IMR-90 (cell line): ENCODE measurements at regions not wholly inside any gene's neighbourhood (a gene's known extent, or its start where the extent isn't known, plus 50 kb on each side); places are given as distances from the start of the nearest gene placed in this dataset.

Experiments used
- ATAC-seq: fragments of 200-7000 bp; cut with Tn5 transposase; 2 replicates; pipeline ENCODE4 v1.9.1; 2020; ENCODE audit warnings: low read depth, mild to moderate bottlenecking, moderate library complexity
- BruUV-seq: library from RNA; stranded (reverse); fragments of 400-500 nt; replicated peaks from 2 replicates; lab custom pipeline; 2021; lab: Mats Ljungman, UMichigan
- CTCF ChIA-PET: fragments of 300-600 bp; formaldehyde crosslinking; extraction: SDS; loops from one replicate; lab custom pipeline; 2021; ENCODE audit warnings: antibody characterized with exemption; lab: Yijun Ruan, JAX
- POLR2A ChIA-PET: fragments of 300-600 bp; sonication (Branson Sonifier 250); formaldehyde crosslinking; loops from one replicate; lab custom pipeline; 2022; ENCODE audit warnings: antibody characterized with exemption; ENCODE audit not compliant: unreplicated experiment; lab: Charles Lee
- DNase-seq: peaks from one replicate; pipeline ENCODE4 v3.0.0; 2013
- H2AFZ ChIP-seq: replicated peaks from 2 replicates; pipeline ENCODE3; 2013; ENCODE audit warnings: low read length, mild to moderate bottlenecking; ENCODE audit not compliant: poor library complexity
- H2AK5ac ChIP-seq: 2 replicates; pipeline ENCODE4 v1.6.1; 2013; ENCODE audit warnings: low read depth, low read length, inconsistent platforms
- H2AK9ac ChIP-seq: replicated peaks from 2 replicates; pipeline ENCODE3; 2013; ENCODE audit warnings: mild to moderate bottlenecking, low read depth, low read length, moderate library complexity; ENCODE audit not compliant: poor library complexity
- H2BK120ac ChIP-seq: 2 replicates; pipeline ENCODE4 v1.6.1; 2013; ENCODE audit warnings: low read depth, low read length, inconsistent platforms
- H2BK15ac ChIP-seq: 3 replicates; pipeline ENCODE4 v1.6.1; 2013; ENCODE audit warnings: low read depth, low read length, inconsistent platforms
- H2BK20ac ChIP-seq: 2 replicates; pipeline ENCODE4 v1.6.1; 2013; ENCODE audit warnings: low read depth, mild to moderate bottlenecking, inconsistent platforms, low read length, moderate library complexity
- H2BK5ac ChIP-seq: 2 replicates; pipeline ENCODE4 v1.6.1; 2013; ENCODE audit warnings: mild to moderate bottlenecking, low read depth, low read length, inconsistent platforms; ENCODE audit not compliant: poor library complexity, severe bottlenecking
- H3K14ac ChIP-seq: replicated peaks from 2 replicates; pipeline ENCODE4 v1.6.1; 2013; ENCODE audit warnings: low read depth, low read length, inconsistent platforms
- H3K18ac ChIP-seq: 2 replicates; pipeline ENCODE4 v1.6.1; 2013; ENCODE audit warnings: low read depth, low read length, control low read depth
- H3K23ac ChIP-seq: 2 replicates; pipeline ENCODE4 v1.6.1; 2013; ENCODE audit warnings: low read depth, low read length, inconsistent platforms
- H3K27ac ChIP-seq: 2 replicates; pipeline ENCODE4 v1.5.1; 2013; ENCODE audit warnings: mild to moderate bottlenecking, control low read depth, low read length; ENCODE audit not compliant: insufficient read depth
- H3K27me3 ChIP-seq: 2 replicates; pipeline ENCODE4 v1.6.1; 2013; ENCODE audit warnings: low read length; ENCODE audit not compliant: control insufficient read depth, insufficient read depth
- H3K36me3 ChIP-seq: 2 replicates; pipeline ENCODE4 v1.6.1; 2013; ENCODE audit warnings: low read length, mixed read lengths; ENCODE audit not compliant: control insufficient read depth, insufficient read depth
- H3K4ac ChIP-seq: 2 replicates; pipeline ENCODE4 v1.6.1; 2013; ENCODE audit warnings: low read depth, low read length, inconsistent platforms
- H3K4me1 ChIP-seq: 2 replicates; pipeline ENCODE4 v1.6.1; 2013; ENCODE audit warnings: low read length, mixed read lengths; ENCODE audit not compliant: control insufficient read depth, insufficient read depth
- H3K4me2 ChIP-seq: 2 replicates; pipeline ENCODE4 v1.6.1; 2013; ENCODE audit warnings: low read depth, mild to moderate bottlenecking, control low read depth, low read length, moderate library complexity
- H3K4me3 ChIP-seq: 2 replicates; pipeline ENCODE4 v1.5.1; 2013; ENCODE audit warnings: low read depth, mild to moderate bottlenecking, control low read depth, low read length, moderate library complexity; ENCODE audit not compliant: insufficient read depth
- H3K56ac ChIP-seq: 2 replicates; pipeline ENCODE4 v1.6.1; 2013; ENCODE audit warnings: low read length, inconsistent platforms; ENCODE audit not compliant: insufficient read depth; ENCODE audit errors: extremely low read depth
- H3K79me1 ChIP-seq, 2 experiments: 2 replicates each; pipeline ENCODE4 v1.6.1; 2013; ENCODE audit warnings: low read length in 2 of 2, inconsistent platforms in 1 of 2, low read depth in 1 of 2
- H3K9ac ChIP-seq: 2 replicates; pipeline ENCODE4 v1.6.1; 2013; ENCODE audit warnings: low read depth, low read length, control low read depth
- H3K9me1 ChIP-seq: 2 replicates; pipeline ENCODE4 v1.6.1; 2013; ENCODE audit warnings: low read length, inconsistent platforms; ENCODE audit not compliant: insufficient read depth
- H3K9me3 ChIP-seq: 2 replicates; pipeline ENCODE4 v1.6.1; 2013; ENCODE audit warnings: low read length; ENCODE audit not compliant: control insufficient read depth, insufficient read depth
- H4K20me1 ChIP-seq: 2 replicates; pipeline ENCODE4 v1.6.1; 2013; ENCODE audit warnings: low read length, inconsistent platforms; ENCODE audit not compliant: insufficient read depth
- H4K5ac ChIP-seq: 2 replicates; pipeline ENCODE4 v1.6.1; 2013; ENCODE audit warnings: mild to moderate bottlenecking, low read depth, low read length, control low read depth
- H4K8ac ChIP-seq, 2 experiments: 2 replicates each; pipeline ENCODE4 v1.6.1; 2013; ENCODE audit warnings: low read depth in 2 of 2, low read length in 2 of 2, control low read depth in 1 of 2, inconsistent platforms in 1 of 2
- H4K91ac ChIP-seq: 2 replicates; pipeline ENCODE4 v1.6.1; 2013; ENCODE audit warnings: low read depth, low read length, inconsistent platforms; ENCODE audit not compliant: insufficient read depth
- BHLHE40 ChIP-seq: fragments of 150-350 bp; IDR thresholded peaks from 2 replicates; pipeline ENCODE4 v1.6.1; 2016; ENCODE audit warnings: mild to moderate bottlenecking, low read depth, low read length
- MAZ ChIP-seq: IDR thresholded peaks from 2 replicates; pipeline ENCODE4 v1.6.1; 2012; ENCODE audit warnings: low read depth, mild to moderate bottlenecking, low read length, improper control_type of control experiment, moderate library complexity, borderline replicate concordance
- MXI1 ChIP-seq: IDR thresholded peaks from 2 replicates; pipeline ENCODE4 v1.6.1; 2012; ENCODE audit warnings: low read depth, mild to moderate bottlenecking, low read length, moderate library complexity, borderline replicate concordance
- RCOR1 ChIP-seq: IDR thresholded peaks from 2 replicates; pipeline ENCODE4 v1.6.1; 2012; ENCODE audit warnings: mild to moderate bottlenecking, low read length, improper control_type of control experiment; ENCODE audit not compliant: insufficient replicate concordance
- RFX5 ChIP-seq: IDR thresholded peaks from 2 replicates; pipeline ENCODE4 v1.8.0; 2012; ENCODE audit warnings: low read depth, mild to moderate bottlenecking, low read length, moderate library complexity
- WGBS, 2 experiments: methylation state at CpG; one replicate each; pipeline versions ENCODE4 v1.1.5 to v1.1.7; 2013; ENCODE audit warnings: missing lambda C conversion rate in 2 of 2; ENCODE audit not compliant: insufficient read length in 1 of 2; ENCODE audit errors: extremely low coverage in 2 of 2; 5-methylcytosine and 5-hydroxymethylcytosine counted together
- dilution Hi-C: fragments of 300-500 bp; cut with HindIII; formaldehyde crosslinking; loops from one replicate; pipeline ENCODE4 v1.14.3; 2018; ENCODE audit warnings: low sequenced_read_pairs; ENCODE audit not compliant: unreplicated experiment
- in situ Hi-C: fragments of 300-500 bp; cut with MboI; formaldehyde crosslinking; loops from 3 replicates; pipeline ENCODE4 v1.14.3; 2019; ENCODE audit warnings: low sequenced_read_pairs, inconsistent platforms, mixed read lengths
- intact Hi-C: fragments of 100-400 bp; cut with micrococcal nuclease; formaldehyde crosslinking; loops from 2 replicates; pipeline ENCODE4 v1.10.0; 2022
- TF ChIP-seq, protein P1 (sequence below): fragments of 150-350 bp; IDR thresholded peaks from 2 replicates; pipeline ENCODE4 v1.6.1; 2016; ENCODE audit warnings: low read depth, mild to moderate bottlenecking, low read length, moderate library complexity, borderline replicate concordance

DNA sequence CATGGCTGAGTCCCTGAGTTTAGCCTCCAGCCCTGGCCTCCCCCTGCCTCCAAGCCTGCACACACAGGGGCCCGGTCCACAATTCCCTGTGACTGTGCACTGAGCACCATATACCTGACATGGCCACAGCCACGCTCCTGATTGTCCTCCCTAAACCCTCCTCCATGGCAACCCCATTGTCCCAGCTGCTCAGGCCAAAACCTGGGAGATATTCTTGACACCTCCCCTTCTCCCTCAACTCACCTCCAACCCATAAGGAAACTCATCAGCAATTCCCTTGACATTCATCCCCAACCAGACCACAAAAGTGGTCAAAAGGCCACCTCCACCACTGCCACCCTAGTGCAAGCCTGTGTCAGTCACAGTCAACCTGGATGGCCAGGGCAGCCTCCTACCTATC lies 107.5 kb upstream of the MVB12B start:
- in situ Hi-C loops: no loop called here

More for the DNA sequence above, 107.5 kb upstream of the MVB12B start:
- 17% methylated on average over 1 of the region's 2 CpGs; no CpG with 5 or more reads in 1 of the 2 experiments for WGBS, 2 experiments
- Histone ChIP-seq H2BK15ac (no peak overlapping the region), H2AK5ac (no peak overlapping the region), H2AFZ (peak overlapping the region; percentile 8), H3K9me3 (peaks cover 11% of the 10 kb centered on the region), H2AK9ac (no peak overlapping the region), H3K14ac (no peak overlapping the region), H4K8ac (no peak overlapping the region), H3K4ac (no peak overlapping the region), H3K4me3 (no peak overlapping the region), H3K9ac (no peak overlapping the region), H3K27ac (no peak overlapping the region), H3K27me3 (peaks cover 57% of the 10 kb centered on the region), H3K56ac (no peak overlapping the region), H3K36me3 (no peaks in the 10 kb centered on the region), H3K9me1 (no peaks in the 10 kb centered on the region), H3K79me1 (no peaks in the 10 kb centered on the region), H2BK5ac (no peak overlapping the region), H2BK120ac (no peak overlapping the region), H4K91ac (no peak overlapping the region), H4K20me1 (no peaks in the 10 kb centered on the region), H3K18ac (no peak overlapping the region), H3K4me1 (no peaks in the 10 kb centered on the region), H3K23ac (no peak overlapping the region), H4K5ac (no peak overlapping the region), H2BK20ac (no peak overlapping the region), H3K4me2 (no peak overlapping the region)
- intact Hi-C loops: no loop called here
- BruUV-seq: no TSS peak
- POLR2A ChIA-PET: no interaction called here
- CTCF ChIA-PET: no interaction called here
- DNase-seq (no peak), ATAC-seq (no peak)
- dilution Hi-C loops: no loop called here
- TF ChIP-seq MXI1: no peak
- TF ChIP-seq MAZ: no peak
- TF ChIP-seq BHLHE40: no peak
- TF ChIP-seq, protein P1, sequence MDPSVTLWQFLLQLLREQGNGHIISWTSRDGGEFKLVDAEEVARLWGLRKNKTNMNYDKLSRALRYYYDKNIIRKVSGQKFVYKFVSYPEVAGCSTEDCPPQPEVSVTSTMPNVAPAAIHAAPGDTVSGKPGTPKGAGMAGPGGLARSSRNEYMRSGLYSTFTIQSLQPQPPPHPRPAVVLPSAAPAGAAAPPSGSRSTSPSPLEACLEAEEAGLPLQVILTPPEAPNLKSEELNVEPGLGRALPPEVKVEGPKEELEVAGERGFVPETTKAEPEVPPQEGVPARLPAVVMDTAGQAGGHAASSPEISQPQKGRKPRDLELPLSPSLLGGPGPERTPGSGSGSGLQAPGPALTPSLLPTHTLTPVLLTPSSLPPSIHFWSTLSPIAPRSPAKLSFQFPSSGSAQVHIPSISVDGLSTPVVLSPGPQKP: no peak
- TF ChIP-seq RCOR1: no peak
- TF ChIP-seq RFX5: no peak
